WTC11 (cell line): ENCODE measurements at regions not wholly inside any gene's neighbourhood (a gene's known extent, or its start where the extent isn't known, plus 50 kb on each side); places are given as distances from the start of the nearest gene placed in this dataset.

Source experiments
- ATAC-seq: fragments of 200-7000 bp; cut with Tn5 transposase; 2 replicates; pipeline ENCODE4 v1.10.0; 2021; ENCODE audit warnings: mild to moderate bottlenecking, moderate library complexity
- CTCF ChIA-PET: fragments of 300-600 bp; sonication (Branson Sonifier 250); formaldehyde crosslinking; loops from one replicate; lab custom pipeline; 2021; ENCODE audit warnings: antibody characterized with exemption; lab: Charles Lee
- POLR2A ChIA-PET: fragments of 350-600 bp; sonication (Branson Sonifier 250); formaldehyde crosslinking; loops from one replicate; lab custom pipeline; 2021; ENCODE audit warnings: antibody characterized with exemption; lab: Charles Lee
- DNase-seq: peaks from one replicate; pipeline ENCODE4 v3.0.0; 2021; ENCODE audit warnings: low spot score
- H3K27ac Mint-ChIP-seq: 2 replicates; pipeline ENCODE4 v1.8.0; 2021; ENCODE audit warnings: mixed read lengths
- H3K27me3 Mint-ChIP-seq: 2 replicates; pipeline ENCODE4 v1.8.0; 2021; ENCODE audit warnings: low read depth, mild to moderate bottlenecking, moderate library complexity, mixed read lengths
- H3K36me3 Mint-ChIP-seq: 2 replicates; pipeline ENCODE4 v1.8.0; 2021; ENCODE audit warnings: mixed read lengths
- H3K4me1 Mint-ChIP-seq: 2 replicates; pipeline ENCODE4 v1.8.0; 2022; ENCODE audit warnings: mixed read lengths
- H3K4me3 Mint-ChIP-seq: 2 replicates; pipeline ENCODE4 v1.8.0; 2021; ENCODE audit warnings: mild to moderate bottlenecking, moderate library complexity, mixed read lengths
- H3K9me3 Mint-ChIP-seq: 2 replicates; pipeline ENCODE4 v1.8.0; 2021; ENCODE audit warnings: mixed read lengths
- ESRRA ChIP-seq: sonication (generic); formaldehyde crosslinking; IDR thresholded peaks from 2 replicates; pipeline ENCODE4 v1.8.1; 2022; ENCODE audit warnings: mild to moderate bottlenecking, missing genetic modification reagents, borderline replicate concordance
- GABPB1 ChIP-seq: sonication (generic); formaldehyde crosslinking; IDR thresholded peaks from 2 replicates; pipeline ENCODE4 v1.8.1; 2023; ENCODE audit warnings: mild to moderate bottlenecking, missing genetic modification reagents
- NFYB ChIP-seq: sonication (generic); formaldehyde crosslinking; conservative IDR thresholded peaks from 2 replicates; pipeline ENCODE4 v1.8.0; 2022; ENCODE audit warnings: low read depth, missing genetic modification reagents
- OVOL2 ChIP-seq: fragments of 250-450 bp; sonication (Bioruptor Pico); IDR thresholded peaks from 2 replicates; pipeline ENCODE4 v1.9.0; 2021; ENCODE audit warnings: mild to moderate bottlenecking, borderline replicate concordance
- RORB ChIP-seq: fragments of 250-450 bp; sonication (Bioruptor Pico); IDR thresholded peaks from 2 replicates; pipeline ENCODE4 v1.9.0; 2021; ENCODE audit warnings: mild to moderate bottlenecking
- ZNF263 ChIP-seq: sonication (generic); formaldehyde crosslinking; IDR thresholded peaks from 2 replicates; pipeline ENCODE4 v1.8.1; 2022; ENCODE audit warnings: low read depth, mild to moderate bottlenecking, moderate library complexity, missing genetic modification reagents
- TF ChIP-seq, protein P1 (sequence below): sonication (generic); formaldehyde crosslinking; IDR thresholded peaks from 2 replicates; pipeline ENCODE4 v1.8.0; 2023; ENCODE audit warnings: mild to moderate bottlenecking, missing genetic modification reagents
- TF ChIP-seq, protein P2 (sequence below): sonication (generic); formaldehyde crosslinking; IDR thresholded peaks from 2 replicates; pipeline ENCODE4 v1.8.0; 2022; ENCODE audit warnings: missing genetic modification reagents
- TF ChIP-seq, protein P3 (sequence below): sonication (generic); formaldehyde crosslinking; IDR thresholded peaks from 2 replicates; pipeline ENCODE4 v1.8.1; 2022; ENCODE audit warnings: missing genetic modification reagents, borderline replicate concordance
- TF ChIP-seq, protein P4 (sequence below): fragments of 250-450 bp; sonication (Bioruptor Pico); IDR thresholded peaks from 2 replicates; pipeline ENCODE4 v1.9.0; 2021; ENCODE audit warnings: mild to moderate bottlenecking, borderline replicate concordance
- TF ChIP-seq, protein P5 (sequence below): sonication (generic); formaldehyde crosslinking; IDR thresholded peaks from 2 replicates; pipeline ENCODE4 v1.8.0; 2022; ENCODE audit warnings: mild to moderate bottlenecking, missing genetic modification reagents
- TF ChIP-seq, protein P6 (sequence below): sonication (generic); formaldehyde crosslinking; IDR thresholded peaks from 2 replicates; pipeline ENCODE4 v1.8.1; 2023; ENCODE audit warnings: mild to moderate bottlenecking, missing genetic modification reagents, moderate library complexity
- TF ChIP-seq, protein P7 (sequence below): sonication (generic); formaldehyde crosslinking; IDR thresholded peaks from 2 replicates; pipeline ENCODE4 v1.8.1; 2023; ENCODE audit warnings: mild to moderate bottlenecking, missing genetic modification reagents, borderline replicate concordance

DNA sequence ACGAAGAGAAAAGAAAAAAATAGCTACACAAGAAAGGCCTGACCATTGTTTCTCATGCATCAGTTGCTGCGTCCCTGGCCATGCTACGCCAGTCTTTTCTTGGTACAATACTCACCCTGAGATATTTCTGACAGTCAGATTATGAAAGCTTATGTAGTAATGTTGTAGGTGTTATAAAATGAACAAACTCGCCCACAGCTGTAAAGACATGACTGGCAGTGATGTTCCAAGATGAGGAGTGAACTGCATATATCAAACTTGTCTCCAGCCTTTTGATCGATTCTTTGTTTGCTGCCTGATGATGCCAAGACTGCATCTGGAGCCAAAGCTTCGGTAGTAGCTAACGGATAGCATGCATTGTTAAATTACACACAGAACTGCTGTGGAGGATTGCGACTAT, 822.7 kb downstream of the TUSC7 start:
- DNase-seq (no peak), ATAC-seq (no peak)
- H3K4me3 Mint-ChIP-seq = no peak overlapping the region
- POLR2A ChIA-PET = no interaction called here
- H3K27ac Mint-ChIP-seq = no peak overlapping the region
- H3K36me3 Mint-ChIP-seq = peaks cover 3% of the 10 kb centered on the region; the same call in 1 of the 2 replicates
- peaks cover 23% of the 10 kb centered on the region for H3K9me3 Mint-ChIP-seq
- H3K4me1 Mint-ChIP-seq = no peaks in the 10 kb centered on the region
- no peak for TF ChIP-seq OVOL2 (CRISPR knock-in tag)
- TF ChIP-seq ZNF263 (CRISPR knock-in tag) = no peak
- TF ChIP-seq ESRRA (CRISPR knock-in tag) = no peak
- TF ChIP-seq, protein P1, sequence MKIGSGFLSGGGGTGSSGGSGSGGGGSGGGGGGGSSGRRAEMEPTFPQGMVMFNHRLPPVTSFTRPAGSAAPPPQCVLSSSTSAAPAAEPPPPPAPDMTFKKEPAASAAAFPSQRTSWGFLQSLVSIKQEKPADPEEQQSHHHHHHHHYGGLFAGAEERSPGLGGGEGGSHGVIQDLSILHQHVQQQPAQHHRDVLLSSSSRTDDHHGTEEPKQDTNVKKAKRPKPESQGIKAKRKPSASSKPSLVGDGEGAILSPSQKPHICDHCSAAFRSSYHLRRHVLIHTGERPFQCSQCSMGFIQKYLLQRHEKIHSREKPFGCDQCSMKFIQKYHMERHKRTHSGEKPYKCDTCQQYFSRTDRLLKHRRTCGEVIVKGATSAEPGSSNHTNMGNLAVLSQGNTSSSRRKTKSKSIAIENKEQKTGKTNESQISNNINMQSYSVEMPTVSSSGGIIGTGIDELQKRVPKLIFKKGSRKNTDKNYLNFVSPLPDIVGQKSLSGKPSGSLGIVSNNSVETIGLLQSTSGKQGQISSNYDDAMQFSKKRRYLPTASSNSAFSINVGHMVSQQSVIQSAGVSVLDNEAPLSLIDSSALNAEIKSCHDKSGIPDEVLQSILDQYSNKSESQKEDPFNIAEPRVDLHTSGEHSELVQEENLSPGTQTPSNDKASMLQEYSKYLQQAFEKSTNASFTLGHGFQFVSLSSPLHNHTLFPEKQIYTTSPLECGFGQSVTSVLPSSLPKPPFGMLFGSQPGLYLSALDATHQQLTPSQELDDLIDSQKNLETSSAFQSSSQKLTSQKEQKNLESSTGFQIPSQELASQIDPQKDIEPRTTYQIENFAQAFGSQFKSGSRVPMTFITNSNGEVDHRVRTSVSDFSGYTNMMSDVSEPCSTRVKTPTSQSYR (CRISPR knock-in tag) = no peak
- H3K27me3 Mint-ChIP-seq = no peaks in the 10 kb centered on the region
- CTCF ChIA-PET = no interaction called here

DNA sequence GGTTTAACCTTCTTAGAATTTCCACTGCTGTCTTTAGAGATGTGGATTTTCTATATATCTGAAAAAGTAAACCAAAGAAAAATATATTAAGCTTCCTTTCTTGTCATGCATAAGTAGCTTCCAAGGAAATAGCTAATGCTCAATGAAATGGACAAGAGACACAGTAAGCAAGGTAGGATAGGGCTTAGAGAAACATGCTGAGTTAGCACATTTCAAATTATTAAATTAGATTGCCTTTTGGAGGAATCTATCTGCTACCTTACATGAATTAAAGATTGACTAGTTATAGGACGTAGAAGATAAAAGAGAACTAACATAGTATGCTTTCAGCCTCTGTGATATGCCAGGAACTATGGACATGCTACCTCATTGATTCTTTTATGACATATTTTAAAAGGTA, 824.6 kb downstream of the TUSC7 start:
- no peak overlapping the region for H3K27ac Mint-ChIP-seq
- no peak overlapping the region for H3K4me3 Mint-ChIP-seq
- ATAC-seq = no peak
- POLR2A ChIA-PET = no interaction called here
- DNase-seq = no peak
- no peaks in the 10 kb centered on the region for H3K27me3 Mint-ChIP-seq
- H3K4me1 Mint-ChIP-seq = no peaks in the 10 kb centered on the region
- peaks cover 15% of the 10 kb centered on the region for H3K9me3 Mint-ChIP-seq
- peaks cover 3% of the 10 kb centered on the region; the same call in 1 of the 2 replicates for H3K36me3 Mint-ChIP-seq
- CTCF ChIA-PET = interaction anchor here (1.0 kb wide), 1 partner anchor 764 kb away, joined by 3 read pairs; no protein-coding TSS in a partner anchor
- TF ChIP-seq GABPB1 (no peak), RORB (no peak), NFYB (CRISPR knock-in tag) (no peak), ZNF263 (CRISPR knock-in tag) (no peak)
- TF ChIP-seq, protein P2, sequence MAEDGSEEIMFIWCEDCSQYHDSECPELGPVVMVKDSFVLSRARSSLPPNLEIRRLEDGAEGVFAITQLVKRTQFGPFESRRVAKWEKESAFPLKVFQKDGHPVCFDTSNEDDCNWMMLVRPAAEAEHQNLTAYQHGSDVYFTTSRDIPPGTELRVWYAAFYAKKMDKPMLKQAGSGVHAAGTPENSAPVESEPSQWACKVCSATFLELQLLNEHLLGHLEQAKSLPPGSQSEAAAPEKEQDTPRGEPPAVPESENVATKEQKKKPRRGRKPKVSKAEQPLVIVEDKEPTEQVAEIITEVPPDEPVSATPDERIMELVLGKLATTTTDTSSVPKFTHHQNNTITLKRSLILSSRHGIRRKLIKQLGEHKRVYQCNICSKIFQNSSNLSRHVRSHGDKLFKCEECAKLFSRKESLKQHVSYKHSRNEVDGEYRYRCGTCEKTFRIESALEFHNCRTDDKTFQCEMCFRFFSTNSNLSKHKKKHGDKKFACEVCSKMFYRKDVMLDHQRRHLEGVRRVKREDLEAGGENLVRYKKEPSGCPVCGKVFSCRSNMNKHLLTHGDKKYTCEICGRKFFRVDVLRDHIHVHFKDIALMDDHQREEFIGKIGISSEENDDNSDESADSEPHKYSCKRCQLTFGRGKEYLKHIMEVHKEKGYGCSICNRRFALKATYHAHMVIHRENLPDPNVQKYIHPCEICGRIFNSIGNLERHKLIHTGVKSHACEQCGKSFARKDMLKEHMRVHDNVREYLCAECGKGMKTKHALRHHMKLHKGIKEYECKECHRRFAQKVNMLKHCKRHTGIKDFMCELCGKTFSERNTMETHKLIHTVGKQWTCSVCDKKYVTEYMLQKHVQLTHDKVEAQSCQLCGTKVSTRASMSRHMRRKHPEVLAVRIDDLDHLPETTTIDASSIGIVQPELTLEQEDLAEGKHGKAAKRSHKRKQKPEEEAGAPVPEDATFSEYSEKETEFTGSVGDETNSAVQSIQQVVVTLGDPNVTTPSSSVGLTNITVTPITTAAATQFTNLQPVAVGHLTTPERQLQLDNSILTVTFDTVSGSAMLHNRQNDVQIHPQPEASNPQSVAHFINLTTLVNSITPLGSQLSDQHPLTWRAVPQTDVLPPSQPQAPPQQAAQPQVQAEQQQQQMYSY (CRISPR knock-in tag) = no peak
- TF ChIP-seq, protein P3, sequence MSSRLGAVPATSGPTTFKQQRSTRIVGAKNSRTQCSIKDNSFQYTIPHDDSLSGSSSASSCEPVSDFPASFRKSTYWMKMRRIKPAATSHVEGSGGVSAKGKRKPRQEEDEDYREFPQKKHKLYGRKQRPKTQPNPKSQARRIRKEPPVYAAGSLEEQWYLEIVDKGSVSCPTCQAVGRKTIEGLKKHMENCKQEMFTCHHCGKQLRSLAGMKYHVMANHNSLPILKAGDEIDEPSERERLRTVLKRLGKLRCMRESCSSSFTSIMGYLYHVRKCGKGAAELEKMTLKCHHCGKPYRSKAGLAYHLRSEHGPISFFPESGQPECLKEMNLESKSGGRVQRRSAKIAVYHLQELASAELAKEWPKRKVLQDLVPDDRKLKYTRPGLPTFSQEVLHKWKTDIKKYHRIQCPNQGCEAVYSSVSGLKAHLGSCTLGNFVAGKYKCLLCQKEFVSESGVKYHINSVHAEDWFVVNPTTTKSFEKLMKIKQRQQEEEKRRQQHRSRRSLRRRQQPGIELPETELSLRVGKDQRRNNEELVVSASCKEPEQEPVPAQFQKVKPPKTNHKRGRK (CRISPR knock-in tag) = no peak
- TF ChIP-seq, protein P4, sequence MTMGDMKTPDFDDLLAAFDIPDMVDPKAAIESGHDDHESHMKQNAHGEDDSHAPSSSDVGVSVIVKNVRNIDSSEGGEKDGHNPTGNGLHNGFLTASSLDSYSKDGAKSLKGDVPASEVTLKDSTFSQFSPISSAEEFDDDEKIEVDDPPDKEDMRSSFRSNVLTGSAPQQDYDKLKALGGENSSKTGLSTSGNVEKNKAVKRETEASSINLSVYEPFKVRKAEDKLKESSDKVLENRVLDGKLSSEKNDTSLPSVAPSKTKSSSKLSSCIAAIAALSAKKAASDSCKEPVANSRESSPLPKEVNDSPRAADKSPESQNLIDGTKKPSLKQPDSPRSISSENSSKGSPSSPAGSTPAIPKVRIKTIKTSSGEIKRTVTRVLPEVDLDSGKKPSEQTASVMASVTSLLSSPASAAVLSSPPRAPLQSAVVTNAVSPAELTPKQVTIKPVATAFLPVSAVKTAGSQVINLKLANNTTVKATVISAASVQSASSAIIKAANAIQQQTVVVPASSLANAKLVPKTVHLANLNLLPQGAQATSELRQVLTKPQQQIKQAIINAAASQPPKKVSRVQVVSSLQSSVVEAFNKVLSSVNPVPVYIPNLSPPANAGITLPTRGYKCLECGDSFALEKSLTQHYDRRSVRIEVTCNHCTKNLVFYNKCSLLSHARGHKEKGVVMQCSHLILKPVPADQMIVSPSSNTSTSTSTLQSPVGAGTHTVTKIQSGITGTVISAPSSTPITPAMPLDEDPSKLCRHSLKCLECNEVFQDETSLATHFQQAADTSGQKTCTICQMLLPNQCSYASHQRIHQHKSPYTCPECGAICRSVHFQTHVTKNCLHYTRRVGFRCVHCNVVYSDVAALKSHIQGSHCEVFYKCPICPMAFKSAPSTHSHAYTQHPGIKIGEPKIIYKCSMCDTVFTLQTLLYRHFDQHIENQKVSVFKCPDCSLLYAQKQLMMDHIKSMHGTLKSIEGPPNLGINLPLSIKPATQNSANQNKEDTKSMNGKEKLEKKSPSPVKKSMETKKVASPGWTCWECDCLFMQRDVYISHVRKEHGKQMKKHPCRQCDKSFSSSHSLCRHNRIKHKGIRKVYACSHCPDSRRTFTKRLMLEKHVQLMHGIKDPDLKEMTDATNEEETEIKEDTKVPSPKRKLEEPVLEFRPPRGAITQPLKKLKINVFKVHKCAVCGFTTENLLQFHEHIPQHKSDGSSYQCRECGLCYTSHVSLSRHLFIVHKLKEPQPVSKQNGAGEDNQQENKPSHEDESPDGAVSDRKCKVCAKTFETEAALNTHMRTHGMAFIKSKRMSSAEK (CRISPR knock-in tag) = no peak
- TF ChIP-seq, protein P5, sequence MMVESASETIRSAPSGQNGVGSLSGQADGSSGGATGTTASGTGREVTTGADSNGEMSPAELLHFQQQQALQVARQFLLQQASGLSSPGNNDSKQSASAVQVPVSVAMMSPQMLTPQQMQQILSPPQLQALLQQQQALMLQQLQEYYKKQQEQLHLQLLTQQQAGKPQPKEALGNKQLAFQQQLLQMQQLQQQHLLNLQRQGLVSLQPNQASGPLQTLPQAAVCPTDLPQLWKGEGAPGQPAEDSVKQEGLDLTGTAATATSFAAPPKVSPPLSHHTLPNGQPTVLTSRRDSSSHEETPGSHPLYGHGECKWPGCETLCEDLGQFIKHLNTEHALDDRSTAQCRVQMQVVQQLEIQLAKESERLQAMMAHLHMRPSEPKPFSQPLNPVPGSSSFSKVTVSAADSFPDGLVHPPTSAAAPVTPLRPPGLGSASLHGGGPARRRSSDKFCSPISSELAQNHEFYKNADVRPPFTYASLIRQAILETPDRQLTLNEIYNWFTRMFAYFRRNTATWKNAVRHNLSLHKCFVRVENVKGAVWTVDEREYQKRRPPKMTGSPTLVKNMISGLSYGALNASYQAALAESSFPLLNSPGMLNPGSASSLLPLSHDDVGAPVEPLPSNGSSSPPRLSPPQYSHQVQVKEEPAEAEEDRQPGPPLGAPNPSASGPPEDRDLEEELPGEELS = no peak
- TF ChIP-seq, protein P6, sequence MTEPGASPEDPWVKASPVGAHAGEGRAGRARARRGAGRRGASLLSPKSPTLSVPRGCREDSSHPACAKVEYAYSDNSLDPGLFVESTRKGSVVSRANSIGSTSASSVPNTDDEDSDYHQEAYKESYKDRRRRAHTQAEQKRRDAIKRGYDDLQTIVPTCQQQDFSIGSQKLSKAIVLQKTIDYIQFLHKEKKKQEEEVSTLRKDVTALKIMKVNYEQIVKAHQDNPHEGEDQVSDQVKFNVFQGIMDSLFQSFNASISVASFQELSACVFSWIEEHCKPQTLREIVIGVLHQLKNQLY (CRISPR knock-in tag) = no peak
- TF ChIP-seq, protein P7, sequence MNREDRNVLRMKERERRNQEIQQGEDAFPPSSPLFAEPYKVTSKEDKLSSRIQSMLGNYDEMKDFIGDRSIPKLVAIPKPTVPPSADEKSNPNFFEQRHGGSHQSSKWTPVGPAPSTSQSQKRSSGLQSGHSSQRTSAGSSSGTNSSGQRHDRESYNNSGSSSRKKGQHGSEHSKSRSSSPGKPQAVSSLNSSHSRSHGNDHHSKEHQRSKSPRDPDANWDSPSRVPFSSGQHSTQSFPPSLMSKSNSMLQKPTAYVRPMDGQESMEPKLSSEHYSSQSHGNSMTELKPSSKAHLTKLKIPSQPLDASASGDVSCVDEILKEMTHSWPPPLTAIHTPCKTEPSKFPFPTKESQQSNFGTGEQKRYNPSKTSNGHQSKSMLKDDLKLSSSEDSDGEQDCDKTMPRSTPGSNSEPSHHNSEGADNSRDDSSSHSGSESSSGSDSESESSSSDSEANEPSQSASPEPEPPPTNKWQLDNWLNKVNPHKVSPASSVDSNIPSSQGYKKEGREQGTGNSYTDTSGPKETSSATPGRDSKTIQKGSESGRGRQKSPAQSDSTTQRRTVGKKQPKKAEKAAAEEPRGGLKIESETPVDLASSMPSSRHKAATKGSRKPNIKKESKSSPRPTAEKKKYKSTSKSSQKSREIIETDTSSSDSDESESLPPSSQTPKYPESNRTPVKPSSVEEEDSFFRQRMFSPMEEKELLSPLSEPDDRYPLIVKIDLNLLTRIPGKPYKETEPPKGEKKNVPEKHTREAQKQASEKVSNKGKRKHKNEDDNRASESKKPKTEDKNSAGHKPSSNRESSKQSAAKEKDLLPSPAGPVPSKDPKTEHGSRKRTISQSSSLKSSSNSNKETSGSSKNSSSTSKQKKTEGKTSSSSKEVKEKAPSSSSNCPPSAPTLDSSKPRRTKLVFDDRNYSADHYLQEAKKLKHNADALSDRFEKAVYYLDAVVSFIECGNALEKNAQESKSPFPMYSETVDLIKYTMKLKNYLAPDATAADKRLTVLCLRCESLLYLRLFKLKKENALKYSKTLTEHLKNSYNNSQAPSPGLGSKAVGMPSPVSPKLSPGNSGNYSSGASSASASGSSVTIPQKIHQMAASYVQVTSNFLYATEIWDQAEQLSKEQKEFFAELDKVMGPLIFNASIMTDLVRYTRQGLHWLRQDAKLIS (CRISPR knock-in tag) = no peak
